Body of pancreas (tissue), 4 donors: ENCODE measurements at regions not wholly inside any gene's neighbourhood (a gene's known extent, or its start where the extent isn't known, plus 50 kb on each side); places are given as distances from the start of the nearest gene placed in this dataset.

Experiments used
- ATAC-seq: fragments of 150-250 bp; one replicate; pipeline ENCODE4 v1.9.1; 2016
- DNase-seq, 4 donors: peaks; one replicate each; pipeline ENCODE4 v3.0.0-alpha.2; 2019
- H3K27ac ChIP-seq, 4 donors: fragments of 200-600 bp; sonication (generic); 1 replicate in 3 of 4; 2 replicates in 1 of 4; pipeline versions ENCODE4 v1.5.1 to v1.6.1; 2016 to 2019; ENCODE audit warnings: mild to moderate bottlenecking in 1 of 4, mixed read lengths in 1 of 4, moderate library complexity in 1 of 4
- H3K27me3 ChIP-seq, 2 donors: fragments of 200-600 bp; sonication (generic); one replicate each; pipeline ENCODE4 v1.6.0; 2016; ENCODE audit warnings: mild to moderate bottlenecking in 1 of 2
- H3K36me3 ChIP-seq, 2 donors: fragments of 200-600 bp; sonication (generic); replicated peaks in 1 of 2; 2 replicates each; pipeline ENCODE4 v1.5.1; 2016; ENCODE audit warnings: low read depth in 2 of 2; ENCODE audit not compliant: insufficient read depth in 1 of 2
- H3K4me1 ChIP-seq: fragments of 200-600 bp; sonication (generic); one replicate; pipeline ENCODE4 v1.6.0; 2016
- H3K4me3 ChIP-seq, 2 donors: fragments of 200-600 bp; sonication (generic); 1 replicate in 1 of 2; 2 replicates in 1 of 2; pipeline ENCODE4 v1.5.1; 2016 to 2019
- H3K9me3 ChIP-seq, 3 donors: fragments of 200-600 bp; sonication (generic); 1 replicate in 2 of 3; 2 replicates in 1 of 3; pipeline ENCODE4 v1.5.1; 2016
- CTCF ChIP-seq, 7 experiments: fragments of 450-650 bp in 4 of 7; fragments of 200-600 bp in 3 of 7; sonication (generic) in 3 of 7; IDR thresholded peaks; one replicate each; pipeline ENCODE4 v1.5.1; 2016 to 2019; ENCODE audit warnings: antibody characterized with exemption in 7 of 7
- POLR2A ChIP-seq, 3 donors: fragments of 450-650 bp; IDR thresholded peaks; one replicate each; pipeline ENCODE4 v1.6.1; 2016; ENCODE audit warnings: antibody characterized with exemption in 3 of 3, mild to moderate bottlenecking in 2 of 3
- WGBS, 2 donors: methylation state at CpG; one replicate each; pipeline ENCODE4 v1.1.5; 2017; 5-methylcytosine and 5-hydroxymethylcytosine counted together
- intact Hi-C: fragments of 100-400 bp; cut with DNase I; formaldehyde crosslinking; loops from one replicate; pipeline ENCODE4 v1.15.1; 2023

- Histone ChIP-seq H3K27ac (no peak overlapping the region), H3K4me1 (no peaks in the 10 kb centered on the region), H3K9me3 (no peaks in the 10 kb centered on the region), H3K27me3 (no peaks in the 10 kb centered on the region), H3K36me3 (no peaks in the 10 kb centered on the region), H3K4me3 (no peak overlapping the region)
- intact Hi-C loops, result no loop called here
- DNase-seq (no peak), ATAC-seq (no peak)
- TF ChIP-seq POLR2A (IDR thresholded peaks at IDR 0.05) (no peak), CTCF (IDR thresholded peaks at IDR 0.05) (no peak)
- 47 to 67% methylated on average over 1 of the region's 1 CpG for WGBS, 2 donors
Measured at GRCh38 chr4:4945829-4946228, 73.4 kb downstream of the CYTL1 start.

- no peak for DNase-seq
- TF ChIP-seq POLR2A (IDR thresholded peaks at IDR 0.05), result no peak
- no peak for TF ChIP-seq CTCF (IDR thresholded peaks at IDR 0.05)
- Histone ChIP-seq H3K36me3 (no peaks in the 10 kb centered on the region), H3K27ac (no peak overlapping the region), H3K4me3 (no peak overlapping the region), H3K9me3 (no peaks in the 10 kb centered on the region), H3K27me3 (no peaks in the 10 kb centered on the region), H3K4me1 (no peaks in the 10 kb centered on the region)
- ATAC-seq, result no peak
- intact Hi-C loops, result no loop called here
- WGBS, 2 donors, result 62 to 73% methylated on average over 6 of the region's 6 CpGs
Measured at GRCh38 chr4:4946416-4946815, 72.8 kb downstream of the CYTL1 start.

GRCh38 chr4:4947721-4948120 lies 71.5 kb downstream of the CYTL1 start:
- H3K9me3 ChIP-seq, result no peaks in the 10 kb centered on the region
- no peak overlapping the region for H3K27ac ChIP-seq
- H3K27me3 ChIP-seq, result no peaks in the 10 kb centered on the region
- H3K36me3 ChIP-seq, result no peaks in the 10 kb centered on the region
- H3K4me1 ChIP-seq, result no peaks in the 10 kb centered on the region
- no peak overlapping the region for H3K4me3 ChIP-seq
- ATAC-seq (no peak), DNase-seq (no peak)
- no peak for TF ChIP-seq POLR2A (IDR thresholded peaks at IDR 0.05)
- TF ChIP-seq CTCF (IDR thresholded peaks at IDR 0.05), result no peak
- intact Hi-C loops, result no loop called here
- 71 to 77% methylated on average over 5 of the region's 5 CpGs for WGBS, 2 donors

- ATAC-seq (no peak), DNase-seq (no peak)
- 41 to 50% methylated on average over 3 of the region's 3 CpGs for WGBS, 2 donors
- no peaks in the 10 kb centered on the region for H3K36me3 ChIP-seq
- H3K9me3 ChIP-seq, result no peaks in the 10 kb centered on the region
- H3K4me3 ChIP-seq, result no peak overlapping the region
- intact Hi-C loops, result no loop called here
- TF ChIP-seq CTCF (IDR thresholded peaks at IDR 0.05), result no peak
- no peak for TF ChIP-seq POLR2A (IDR thresholded peaks at IDR 0.05)
- no peaks in the 10 kb centered on the region for H3K27me3 ChIP-seq
- no peak overlapping the region for H3K27ac ChIP-seq
- H3K4me1 ChIP-seq, result no peaks in the 10 kb centered on the region
Measured at GRCh38 chr4:4948370-4948769, 70.9 kb downstream of the CYTL1 start.

GRCh38 chr4:4950561-4951290 lies 68.5 kb downstream of the CYTL1 start:
- 49 to 55% methylated on average over 9 of the region's 9 CpGs for WGBS, 2 donors
- Histone ChIP-seq H3K9me3 (no peaks in the 10 kb centered on the region), H3K4me3 (no peak overlapping the region), H3K36me3 (no peaks in the 10 kb centered on the region), H3K4me1 (no peaks in the 10 kb centered on the region), H3K27me3 (no peaks in the 10 kb centered on the region), H3K27ac (no peak overlapping the region)
- TF ChIP-seq CTCF (IDR thresholded peaks at IDR 0.05) (no peak), POLR2A (IDR thresholded peaks at IDR 0.05) (no peak)
- DNase-seq (no peak), ATAC-seq (no peak)
- intact Hi-C loops, result no loop called here
